ENCODE measurements at regions not wholly inside any gene's neighbourhood (a gene's known extent, or its start where the extent isn't known, plus 50 kb on each side); places are given as distances from the start of the nearest gene placed in this dataset.

DNA sequence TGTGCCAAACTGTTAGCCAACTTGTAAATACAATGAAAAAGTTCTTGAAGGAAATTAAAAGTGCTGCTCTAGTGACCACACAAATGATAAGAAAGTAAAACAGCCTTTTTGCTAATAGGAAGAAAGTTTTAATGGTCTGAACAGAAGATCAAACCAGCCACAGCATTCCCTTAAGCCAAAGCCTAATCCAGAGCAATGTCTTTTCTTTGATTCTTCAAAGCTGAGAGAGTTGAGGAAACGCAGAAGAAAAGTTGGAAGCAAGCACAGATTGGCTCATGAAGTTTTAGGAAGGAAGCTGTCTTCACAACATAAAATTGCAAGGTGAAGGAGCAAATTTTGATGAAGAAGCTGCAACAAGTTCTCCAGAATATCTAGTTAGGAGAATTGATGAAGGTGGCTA is 213.8 kb downstream of the ATXN7L3B start:
- TF ChIP-seq POLR2A (IDR thresholded peaks at IDR 0.05; ENCODE audit: extremely low read depth, insufficient read length), result no peak
- TF ChIP-seq, protein P1, sequence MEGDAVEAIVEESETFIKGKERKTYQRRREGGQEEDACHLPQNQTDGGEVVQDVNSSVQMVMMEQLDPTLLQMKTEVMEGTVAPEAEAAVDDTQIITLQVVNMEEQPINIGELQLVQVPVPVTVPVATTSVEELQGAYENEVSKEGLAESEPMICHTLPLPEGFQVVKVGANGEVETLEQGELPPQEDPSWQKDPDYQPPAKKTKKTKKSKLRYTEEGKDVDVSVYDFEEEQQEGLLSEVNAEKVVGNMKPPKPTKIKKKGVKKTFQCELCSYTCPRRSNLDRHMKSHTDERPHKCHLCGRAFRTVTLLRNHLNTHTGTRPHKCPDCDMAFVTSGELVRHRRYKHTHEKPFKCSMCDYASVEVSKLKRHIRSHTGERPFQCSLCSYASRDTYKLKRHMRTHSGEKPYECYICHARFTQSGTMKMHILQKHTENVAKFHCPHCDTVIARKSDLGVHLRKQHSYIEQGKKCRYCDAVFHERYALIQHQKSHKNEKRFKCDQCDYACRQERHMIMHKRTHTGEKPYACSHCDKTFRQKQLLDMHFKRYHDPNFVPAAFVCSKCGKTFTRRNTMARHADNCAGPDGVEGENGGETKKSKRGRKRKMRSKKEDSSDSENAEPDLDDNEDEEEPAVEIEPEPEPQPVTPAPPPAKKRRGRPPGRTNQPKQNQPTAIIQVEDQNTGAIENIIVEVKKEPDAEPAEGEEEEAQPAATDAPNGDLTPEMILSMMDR (IDR thresholded peaks at IDR 0.05; ENCODE audit: low read depth, low read length), result no peak
- TF ChIP-seq, protein P2, sequence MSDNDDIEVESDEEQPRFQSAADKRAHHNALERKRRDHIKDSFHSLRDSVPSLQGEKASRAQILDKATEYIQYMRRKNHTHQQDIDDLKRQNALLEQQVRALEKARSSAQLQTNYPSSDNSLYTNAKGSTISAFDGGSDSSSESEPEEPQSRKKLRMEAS (IDR thresholded peaks at IDR 0.05; ENCODE audit: low read depth, low read length), result no peak

Data from NB4 (cell line).